OCI-LY1 (cell line): ENCODE measurements at regions not wholly inside any gene's neighbourhood (a gene's known extent, or its start where the extent isn't known, plus 50 kb on each side); places are given as distances from the start of the nearest gene placed in this dataset.
"Not testable (repeated sequence)": the region's sequence is repeated elsewhere in the genome, so short reads cannot be mapped to it uniquely, and the experiment has no call there.

ENCODE experiments used
- H2AFZ ChIP-seq: fragments of 200-600 bp; sonication (generic), shearing (Covaris generic); 2 replicates; pipeline ENCODE4 v1.6.0; 2014; ENCODE audit warnings: antibody characterized with exemption, mild to moderate bottlenecking, low read length
- H3F3A ChIP-seq: fragments of 200-600 bp; sonication (generic), shearing (Covaris generic); 2 replicates; pipeline ENCODE4 v1.6.0; 2014; ENCODE audit warnings: mild to moderate bottlenecking, antibody characterized with exemption, low read length, moderate library complexity; ENCODE audit not compliant: insufficient read depth
- H3K27ac ChIP-seq: fragments of 200-600 bp; sonication (generic); 2 replicates; pipeline ENCODE4 v1.5.1; 2014; ENCODE audit warnings: low read length, mixed run types, mild to moderate bottlenecking, low read depth; ENCODE audit not compliant: poor library complexity, severe bottlenecking
- H3K27me3 ChIP-seq: fragments of 200-600 bp; sonication (generic); 2 replicates; pipeline ENCODE4 v1.6.0; 2014; ENCODE audit warnings: antibody characterized with exemption, mild to moderate bottlenecking, low read length, moderate library complexity; ENCODE audit not compliant: insufficient read depth
- H3K36me3 ChIP-seq: fragments of 200-600 bp; sonication (generic); 2 replicates; pipeline ENCODE4 v1.6.1; 2014; ENCODE audit warnings: mild to moderate bottlenecking, antibody characterized with exemption, low read length, moderate library complexity, mixed read lengths; ENCODE audit not compliant: insufficient read depth
- H3K4me1 ChIP-seq: fragments of 200-600 bp; sonication (generic); 2 replicates; pipeline ENCODE4 v1.5.1; 2014; ENCODE audit warnings: mild to moderate bottlenecking, low read length, moderate library complexity; ENCODE audit not compliant: insufficient read depth, severe bottlenecking
- H3K4me2 ChIP-seq: fragments of 200-600 bp; sonication (generic), shearing (Covaris generic); 2 replicates; pipeline ENCODE4 v1.6.1; 2014; ENCODE audit warnings: low read length
- H3K4me3 ChIP-seq: fragments of 200-600 bp; sonication (generic); 2 replicates; pipeline ENCODE4 v1.5.1; 2014; ENCODE audit warnings: low read length, low read depth, mild to moderate bottlenecking, mixed read lengths; ENCODE audit not compliant: poor library complexity, severe bottlenecking
- H3K79me2 ChIP-seq: fragments of 200-600 bp; shearing (Covaris generic); 2 replicates; pipeline ENCODE4 v1.6.1; 2016; ENCODE audit warnings: mixed run types, low read length, mixed read lengths; ENCODE audit not compliant: insufficient read depth
- H3K9ac ChIP-seq: fragments of 200-600 bp; sonication (generic), shearing (Covaris generic); 2 replicates; pipeline ENCODE4 v1.6.1; 2014; ENCODE audit warnings: mild to moderate bottlenecking, low read length, mixed read lengths
- H3K9me2 ChIP-seq: fragments of 200-600 bp; sonication (generic), shearing (Covaris generic); 2 replicates; pipeline ENCODE4 v1.6.1; 2014; ENCODE audit warnings: low read depth, mild to moderate bottlenecking, low read length, mixed read lengths
- H3K9me3 ChIP-seq: fragments of 200-600 bp; shearing (Covaris generic); 2 replicates; pipeline ENCODE4 v1.6.1; 2014; ENCODE audit warnings: low read length, mixed read lengths
- H4K20me1 ChIP-seq: fragments of 200-600 bp; sonication (generic), shearing (Covaris generic); 2 replicates; pipeline ENCODE4 v1.6.0; 2016; ENCODE audit warnings: mild to moderate bottlenecking, low read length; ENCODE audit not compliant: insufficient read depth
- CTCF ChIP-seq: fragments of 200-600 bp; sonication (generic), shearing (Covaris generic); IDR thresholded peaks from 2 replicates; pipeline ENCODE4 v1.5.1; 2017; ENCODE audit warnings: mild to moderate bottlenecking, antibody characterized with exemption, low read length, moderate library complexity, mixed read lengths
- EZH2 ChIP-seq: fragments of 200-600 bp; sonication (generic), shearing (Covaris generic); IDR thresholded peaks from 2 replicates; pipeline ENCODE4 v1.8.0; 2017; ENCODE audit warnings: borderline replicate concordance, mixed run types, mild to moderate bottlenecking, antibody characterized with exemption, low read length, moderate library complexity, mixed read lengths

DNA sequence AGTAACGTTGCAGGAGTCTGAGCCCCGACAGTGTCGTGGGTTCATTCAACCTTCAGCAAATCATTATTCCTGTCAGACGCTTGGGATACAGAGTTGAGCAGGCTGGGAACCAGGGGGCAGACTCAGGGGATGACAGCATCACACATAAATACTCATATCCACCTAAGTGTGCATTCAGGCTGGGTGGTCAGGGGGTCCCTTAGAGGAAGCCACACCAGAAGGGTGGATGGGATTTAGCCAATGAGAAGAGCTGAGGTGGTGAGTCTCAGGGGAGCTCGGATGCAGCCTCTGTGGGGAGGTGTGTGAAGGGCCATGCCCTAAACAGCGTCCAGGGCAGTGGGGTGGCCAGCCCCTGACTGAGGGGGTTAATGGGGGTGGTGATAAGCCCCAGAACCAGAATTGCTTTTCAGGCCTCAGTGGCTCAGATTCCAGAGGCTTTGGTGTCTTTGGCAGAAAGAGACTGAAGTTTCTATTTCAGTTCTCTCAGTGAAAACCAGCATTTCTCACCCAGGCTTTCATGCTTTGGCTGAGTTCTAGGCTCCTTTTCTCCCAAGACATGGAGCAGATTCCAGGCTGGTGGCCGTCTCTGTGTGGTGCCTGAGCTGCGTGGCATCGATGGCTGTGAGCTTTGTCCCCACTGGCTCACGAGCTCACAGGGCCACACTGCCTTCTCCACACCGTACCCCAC, 83.9 kb upstream of the CLDN5 start:
- Histone ChIP-seq H3K4me3 (no peak overlapping the region), H3F3A (no peaks in the 10 kb centered on the region), H3K9me2 (no peaks in the 10 kb centered on the region), H2AFZ (no peak overlapping the region), H3K27ac (no peak overlapping the region), H3K27me3 (0 out of 2 replicates have a peak, but pooled peaks cover 3% of the 10 kb centered on the region), H3K4me1 (no peaks in the 10 kb centered on the region), H4K20me1 (no peaks in the 10 kb centered on the region), H3K4me2 (no peak overlapping the region), H3K9me3 (no peaks in the 10 kb centered on the region), H3K36me3 (no peaks in the 10 kb centered on the region), H3K79me2 (no peaks in the 10 kb centered on the region), H3K9ac (no peak overlapping the region)
- TF ChIP-seq EZH2 (no peak), CTCF (no peak)

GRCh38 chr22:19609753-19610152, 85.5 kb upstream of the CLDN5 start:
- not testable (repeated sequence) for H3F3A ChIP-seq, H3K4me1 ChIP-seq, H3K9me3 ChIP-seq, H3K4me3 ChIP-seq, H3K9me2 ChIP-seq, H4K20me1 ChIP-seq, H3K36me3 ChIP-seq, H3K9ac ChIP-seq, H3K79me2 ChIP-seq, H3K4me2 ChIP-seq, H2AFZ ChIP-seq, H3K27ac ChIP-seq, H3K27me3 ChIP-seq

- no peaks in the 10 kb centered on the region for H3K9me2 ChIP-seq
- H3K9me3 ChIP-seq, result no peaks in the 10 kb centered on the region
- TF ChIP-seq CTCF (no peak), EZH2 (no peak)
- H3K79me2 ChIP-seq, result no peaks in the 10 kb centered on the region
- H3K4me1 ChIP-seq, result no peaks in the 10 kb centered on the region
- no peak overlapping the region for H3K9ac ChIP-seq
- no peak overlapping the region for H3K27ac ChIP-seq
- peaks cover 8% of the 10 kb centered on the region; the same call in 1 of the 2 replicates for H3K27me3 ChIP-seq
- H3K4me3 ChIP-seq, result no peak overlapping the region
- H3K36me3 ChIP-seq, result no peaks in the 10 kb centered on the region
- H3K4me2 ChIP-seq, result no peak overlapping the region
- no peaks in the 10 kb centered on the region for H3F3A ChIP-seq
- H2AFZ ChIP-seq, result no peak overlapping the region
- H4K20me1 ChIP-seq, result no peaks in the 10 kb centered on the region
These were observed 86.5 kb upstream of the CLDN5 start for GRCh38 chr22:19610518-19611253.

GRCh38 chr22:19611590-19611989, 87.4 kb upstream of the CLDN5 start:
- Histone ChIP-seq H3K79me2 (no peaks in the 10 kb centered on the region), H3F3A (no peaks in the 10 kb centered on the region), H3K36me3 (no peaks in the 10 kb centered on the region), H3K9me3 (no peaks in the 10 kb centered on the region), H3K27ac (no peak overlapping the region), H3K4me3 (no peak overlapping the region), H2AFZ (no peak overlapping the region), H3K9me2 (no peaks in the 10 kb centered on the region), H3K27me3 (peaks cover 8% of the 10 kb centered on the region; the same call in 1 of the 2 replicates), H3K4me1 (no peaks in the 10 kb centered on the region), H3K9ac (no peak overlapping the region), H3K4me2 (no peak overlapping the region), H4K20me1 (no peaks in the 10 kb centered on the region)
- TF ChIP-seq CTCF (no peak), EZH2 (no peak)
